ENCODE measurements at regions not wholly inside any gene's neighbourhood (a gene's known extent, or its start where the extent isn't known, plus 50 kb on each side); places are given as distances from the start of the nearest gene placed in this dataset.

GRCh38 chr3:168995129-168995528 is 668.4 kb downstream of the MECOM start:
- no peak for TF ChIP-seq CTCF (IDR thresholded peaks at IDR 0.05; ENCODE audit: control insufficient read depth, insufficient read depth, low read depth, low read length, missing control alignments)
- no peak overlapping the region for H3K4me3 ChIP-seq (ENCODE audit: control insufficient read depth, low read depth, low read length)
- DNase-seq (ENCODE audit: low read depth): no peak

- DNase-seq (ENCODE audit: low read depth): no peak
- TF ChIP-seq CTCF (IDR thresholded peaks at IDR 0.05; ENCODE audit: control insufficient read depth, insufficient read depth, low read depth, low read length, missing control alignments): no peak
- no peak overlapping the region for H3K4me3 ChIP-seq (ENCODE audit: control insufficient read depth, low read depth, low read length)
These were observed 671.7 kb downstream of the MECOM start for GRCh38 chr3:168991803-168992202.

- H3K4me3 ChIP-seq (ENCODE audit: control insufficient read depth, low read depth, low read length): no peak overlapping the region
- no peak for DNase-seq (ENCODE audit: low read depth)
- TF ChIP-seq CTCF (IDR thresholded peaks at IDR 0.05; ENCODE audit: control insufficient read depth, insufficient read depth, low read depth, low read length, missing control alignments): no peak
These were observed 672.9 kb downstream of the MECOM start for GRCh38 chr3:168990621-168991020.

GRCh38 chr3:168990134-168990533 is 673.4 kb downstream of the MECOM start:
- H3K4me3 ChIP-seq (ENCODE audit: control insufficient read depth, low read depth, low read length): no peak overlapping the region
- no peak for DNase-seq (ENCODE audit: low read depth)
- no peak for TF ChIP-seq CTCF (IDR thresholded peaks at IDR 0.05; ENCODE audit: control insufficient read depth, insufficient read depth, low read depth, low read length, missing control alignments)

DNA sequence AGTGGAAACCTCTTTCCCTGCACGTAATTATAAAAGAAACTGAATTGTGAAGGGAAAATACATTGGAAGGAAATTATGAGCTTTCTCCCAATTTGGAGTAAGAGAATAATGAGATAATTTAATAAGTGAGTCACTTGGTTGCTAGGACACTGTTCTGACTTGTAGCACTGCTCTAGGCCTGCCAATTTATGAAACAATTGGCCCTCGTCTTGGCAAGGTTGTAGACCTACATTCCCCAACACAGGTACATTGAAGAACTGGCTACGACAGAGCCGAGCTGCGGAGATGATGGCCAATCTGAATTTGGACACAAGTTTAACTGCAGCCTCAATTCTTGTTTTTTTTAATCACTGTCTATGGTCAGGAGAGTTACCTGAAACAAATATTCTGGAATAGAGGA is 674.1 kb downstream of the MECOM start:
- DNase-seq (ENCODE audit: low read depth): no peak
- no peak overlapping the region for H3K4me3 ChIP-seq (ENCODE audit: control insufficient read depth, low read depth, low read length)
- TF ChIP-seq CTCF (IDR thresholded peaks at IDR 0.05; ENCODE audit: control insufficient read depth, insufficient read depth, low read depth, low read length, missing control alignments): no peak

DNA sequence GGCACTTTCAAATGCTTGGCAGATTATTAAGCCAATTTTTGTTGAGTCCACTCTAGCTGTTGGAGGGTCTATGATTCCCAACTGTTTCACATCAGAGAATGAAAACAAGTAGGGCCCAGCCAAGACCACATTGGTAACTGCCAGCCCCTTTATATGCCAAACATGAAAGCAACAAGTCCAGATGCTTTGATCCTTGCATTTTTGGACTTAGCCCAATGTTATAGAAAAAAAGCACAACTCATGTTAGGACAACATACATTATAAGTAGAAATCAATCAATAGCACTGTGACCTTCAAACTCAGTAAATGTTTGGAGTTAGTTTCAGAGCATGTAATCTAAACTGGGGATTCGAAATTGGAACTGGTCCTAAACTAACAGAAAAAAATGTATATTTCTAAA is 674.7 kb downstream of the MECOM start:
- DNase-seq (ENCODE audit: low read depth): no peak
- H3K4me3 ChIP-seq (ENCODE audit: control insufficient read depth, low read depth, low read length): no peak overlapping the region
- no peak for TF ChIP-seq CTCF (IDR thresholded peaks at IDR 0.05; ENCODE audit: control insufficient read depth, insufficient read depth, low read depth, low read length, missing control alignments)

- TF ChIP-seq CTCF (IDR thresholded peaks at IDR 0.05; ENCODE audit: control insufficient read depth, insufficient read depth, low read depth, low read length, missing control alignments): no peak
- no peak for DNase-seq (ENCODE audit: low read depth)
- no peak overlapping the region for H3K4me3 ChIP-seq (ENCODE audit: control insufficient read depth, low read depth, low read length)
These were observed 678.6 kb downstream of the MECOM start for GRCh38 chr3:168984872-168985271.
